ENCODE measurements at regions not wholly inside any gene's neighbourhood (a gene's known extent, or its start where the extent isn't known, plus 50 kb on each side); places are given as distances from the start of the nearest gene placed in this dataset.

DNA sequence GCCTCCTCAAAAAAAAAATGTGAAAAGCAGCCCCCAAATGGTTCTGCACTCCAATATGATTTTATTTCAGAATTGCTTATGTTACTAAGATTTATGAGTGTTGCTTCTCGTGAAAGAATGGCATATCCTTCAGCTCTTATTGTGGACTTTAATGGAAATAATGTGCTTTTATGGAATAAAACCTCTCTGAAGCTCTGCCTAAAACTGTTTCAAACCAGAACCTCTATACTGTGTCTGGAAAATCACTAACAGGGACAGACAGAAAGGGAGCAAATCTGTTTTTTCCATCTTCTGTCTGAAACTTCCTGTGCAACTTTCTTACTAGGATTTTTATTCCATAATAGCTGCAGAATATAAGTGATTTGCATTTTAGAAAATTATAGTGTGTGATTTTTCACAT lies 493.1 kb downstream of the ANKRD50 start:
- DNase-seq (ENCODE audit: low spot score) = no peak

GRCh38 chr4:124224256-124224655 lies 488.3 kb downstream of the ANKRD50 start:
- no peak for DNase-seq (ENCODE audit: low spot score)

GRCh38 chr4:124227981-124228380 lies 484.6 kb downstream of the ANKRD50 start:
- no peak for DNase-seq (ENCODE audit: low spot score)

DNA sequence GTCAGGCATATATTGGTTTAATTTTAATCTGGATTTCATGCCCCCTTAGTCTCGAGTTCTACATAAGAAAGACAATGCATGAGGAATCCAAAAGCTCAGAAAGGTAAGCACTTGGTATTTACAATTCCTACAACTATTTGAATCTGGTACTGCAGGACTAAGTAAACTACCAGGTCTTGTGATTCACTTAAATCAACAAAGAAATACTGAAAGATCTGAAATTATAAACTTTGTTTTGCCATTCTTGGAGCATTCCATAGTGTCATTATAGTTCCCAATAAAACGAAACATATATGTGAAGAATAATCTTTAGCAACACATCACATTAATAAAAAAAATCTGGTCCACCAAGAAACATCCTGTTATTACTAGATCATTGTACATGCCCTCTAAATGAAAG lies 482.3 kb downstream of the ANKRD50 start:
- no peak for DNase-seq (ENCODE audit: low spot score)

DNA sequence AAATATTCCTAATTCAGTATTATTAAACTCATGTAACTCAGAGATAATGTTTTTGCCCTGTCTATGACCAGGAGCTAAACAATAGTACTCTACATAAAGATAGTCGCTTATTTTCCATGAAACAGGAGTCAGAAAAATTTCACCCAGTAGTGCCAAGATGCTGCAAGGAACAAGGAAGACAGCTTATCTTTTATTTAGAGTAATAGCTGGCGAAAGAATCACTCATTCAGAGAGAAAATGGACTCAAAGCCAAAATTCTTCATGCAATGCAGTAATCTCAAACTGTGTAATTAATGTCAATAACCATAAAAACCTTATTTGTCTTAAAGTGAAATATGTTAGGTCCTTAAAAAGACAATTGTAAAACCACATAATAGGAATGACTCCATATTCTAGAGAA lies 477.8 kb downstream of the ANKRD50 start:
- no peak for DNase-seq (ENCODE audit: low spot score)

- DNase-seq (ENCODE audit: low spot score) = no peak
These were observed 468.7 kb downstream of the ANKRD50 start for GRCh38 chr4:124243671-124244366.

- DNase-seq (ENCODE audit: low spot score) = no peak
These were observed 459.5 kb downstream of the ANKRD50 start for GRCh38 chr4:124253080-124253479.

DNA sequence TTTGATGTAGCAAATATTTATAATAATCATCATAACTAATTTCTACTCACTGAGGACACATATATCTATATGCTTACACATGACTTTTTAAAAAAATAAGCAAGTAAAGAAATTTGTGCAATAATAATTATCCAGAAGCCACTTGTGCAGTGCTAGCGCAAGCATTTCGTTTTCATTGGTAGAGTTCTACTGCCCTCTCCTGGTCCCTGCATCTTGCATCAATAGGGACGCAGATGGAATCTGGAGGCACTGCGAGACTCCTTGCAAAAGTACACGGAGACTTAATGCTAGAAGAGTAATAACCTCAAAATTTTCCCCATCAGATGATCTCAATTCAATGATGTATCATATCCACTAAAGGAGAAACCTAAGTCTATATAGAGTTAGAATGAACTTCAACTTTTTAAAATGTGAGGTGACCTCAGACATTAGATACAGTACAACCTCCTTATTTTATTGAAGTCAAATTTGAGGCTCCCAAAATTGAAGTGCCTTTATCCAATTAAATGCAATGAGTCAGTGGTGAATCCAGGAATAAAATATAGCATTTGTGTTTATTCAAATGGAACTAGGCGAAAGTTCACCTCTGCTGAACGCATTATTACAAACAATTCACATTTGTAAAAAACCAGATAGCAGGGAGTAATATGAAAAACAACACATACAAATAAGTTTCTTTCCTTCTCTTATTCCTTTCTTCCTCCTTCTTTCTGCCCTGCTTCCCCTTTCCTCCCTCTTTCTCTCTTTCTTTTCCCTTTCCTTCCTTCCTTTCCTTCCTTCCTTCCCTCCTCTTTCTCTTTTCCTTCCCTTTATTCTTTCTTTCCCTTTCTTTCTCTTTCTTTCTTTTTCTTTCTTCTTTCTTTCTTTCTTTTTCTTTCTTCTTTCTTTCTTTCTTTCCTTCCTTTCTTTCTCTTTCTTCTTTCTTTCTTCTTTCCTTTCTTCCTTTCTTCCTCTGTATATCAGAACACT lies 450.0 kb downstream of the ANKRD50 start:
- peak; percentile 70 for DNase-seq (ENCODE audit: low spot score)

DNA sequence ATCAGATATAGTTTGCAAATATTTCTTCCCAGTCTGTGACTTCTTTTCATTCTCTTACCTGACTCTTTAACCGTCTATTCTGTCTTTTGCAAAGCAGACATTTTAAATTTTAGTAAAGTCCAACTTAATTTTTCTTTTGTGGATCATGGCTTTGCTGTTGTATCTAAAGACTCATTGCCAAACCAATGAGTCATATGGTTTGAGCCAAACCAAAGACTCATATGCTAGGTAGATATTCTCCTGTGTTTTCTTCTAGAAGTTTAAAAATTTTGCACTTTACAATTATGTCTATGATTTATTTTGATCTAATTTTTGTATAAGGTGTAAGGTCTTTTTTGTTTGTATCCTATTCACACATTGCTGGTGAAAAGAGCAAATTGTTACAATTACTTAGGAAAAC lies 446.8 kb downstream of the ANKRD50 start:
- no peak for DNase-seq (ENCODE audit: low spot score)

GRCh38 chr4:124266721-124267120 lies 445.8 kb downstream of the ANKRD50 start:
- DNase-seq (ENCODE audit: low spot score) = no peak

GRCh38 chr4:124276461-124276860 lies 436.1 kb downstream of the ANKRD50 start:
- DNase-seq (ENCODE audit: low spot score) = no peak

DNA sequence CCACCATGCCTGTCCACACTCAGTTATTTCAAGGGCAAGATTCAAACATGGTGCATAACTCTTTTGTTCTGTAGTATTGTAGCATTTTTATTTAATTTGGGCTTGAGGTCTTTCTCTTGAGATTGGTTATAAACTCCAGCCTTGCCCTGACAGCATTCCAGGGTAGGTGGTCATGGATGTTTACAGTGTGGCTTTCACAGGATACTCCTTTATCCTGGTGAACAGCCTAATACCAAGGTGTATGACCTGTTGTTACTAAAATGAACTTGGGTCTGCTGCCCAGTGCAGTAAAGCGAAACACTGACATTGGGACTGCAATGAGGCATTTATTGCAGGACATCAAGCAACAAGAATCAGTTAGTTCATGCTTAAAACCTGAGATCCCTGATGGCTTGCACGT lies 434.8 kb downstream of the ANKRD50 start:
- no peak for DNase-seq (ENCODE audit: low spot score)

- no peak for DNase-seq (ENCODE audit: low spot score)
These were observed 434.1 kb downstream of the ANKRD50 start for GRCh38 chr4:124278477-124278876.

- DNase-seq (ENCODE audit: low spot score) = no peak
These were observed 432.8 kb downstream of the ANKRD50 start for GRCh38 chr4:124279741-124280140.

GRCh38 chr4:124282301-124282898 lies 430.1 kb downstream of the ANKRD50 start:
- DNase-seq (ENCODE audit: low spot score) = no peak

DNA sequence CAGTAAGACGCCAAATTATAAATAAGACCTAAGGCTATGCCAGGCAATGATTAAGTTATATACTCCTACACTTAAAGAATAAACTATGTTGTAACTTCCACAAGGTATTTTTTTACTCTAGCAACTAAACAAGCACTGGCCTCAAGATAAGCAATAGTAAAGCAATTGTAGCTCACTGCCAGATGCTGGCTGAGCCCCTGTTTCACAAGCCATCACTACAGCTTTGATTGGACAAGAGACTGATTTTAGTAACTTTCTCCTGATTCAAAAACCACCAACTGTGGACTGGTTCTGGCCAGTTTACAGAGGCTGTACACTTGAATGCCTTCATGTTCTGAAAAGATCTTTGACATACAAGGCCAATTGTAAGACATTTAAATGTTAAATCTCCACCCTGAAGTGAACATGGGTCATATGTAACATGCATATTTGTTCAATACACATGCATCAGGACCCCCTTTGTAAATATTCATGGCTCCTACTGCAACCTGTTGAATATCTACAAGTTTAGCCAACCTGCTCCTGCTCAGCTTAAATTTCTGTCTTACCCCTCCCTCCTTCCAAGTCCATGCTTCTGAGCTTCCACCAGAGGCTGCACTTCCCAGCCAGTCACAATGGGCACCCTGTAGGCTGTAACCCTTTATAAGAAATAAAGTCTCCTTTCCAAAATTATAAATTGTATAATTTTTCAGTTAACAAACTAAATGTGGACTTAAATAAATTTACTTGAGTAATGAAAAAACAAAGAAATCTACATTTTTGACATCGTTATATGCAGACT lies 423.6 kb downstream of the ANKRD50 start:
- DNase-seq (ENCODE audit: low spot score) = no peak

GRCh38 chr4:124290678-124291077 lies 421.9 kb downstream of the ANKRD50 start:
- DNase-seq (ENCODE audit: low spot score) = no peak

DNA sequence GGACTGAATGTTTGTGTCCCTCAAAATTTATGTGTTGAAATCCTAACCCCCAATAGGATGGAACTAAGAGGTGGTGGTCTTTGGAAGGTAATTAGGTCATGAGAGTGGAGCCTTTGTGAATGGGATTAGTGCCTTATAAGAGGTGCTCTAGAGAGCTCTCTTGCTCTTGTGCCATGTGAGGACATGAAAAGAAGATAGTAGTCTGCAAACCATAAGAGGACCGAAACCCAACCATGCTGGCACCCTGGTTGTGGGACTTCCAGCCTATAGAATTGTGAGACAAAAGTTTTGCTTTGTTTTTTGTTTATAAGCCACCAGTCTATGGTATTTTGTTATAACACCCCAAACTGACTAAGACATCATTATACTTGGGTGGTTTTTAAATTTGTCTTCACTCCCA lies 417.1 kb downstream of the ANKRD50 start:
- DNase-seq (ENCODE audit: low spot score) = no peak

DNA sequence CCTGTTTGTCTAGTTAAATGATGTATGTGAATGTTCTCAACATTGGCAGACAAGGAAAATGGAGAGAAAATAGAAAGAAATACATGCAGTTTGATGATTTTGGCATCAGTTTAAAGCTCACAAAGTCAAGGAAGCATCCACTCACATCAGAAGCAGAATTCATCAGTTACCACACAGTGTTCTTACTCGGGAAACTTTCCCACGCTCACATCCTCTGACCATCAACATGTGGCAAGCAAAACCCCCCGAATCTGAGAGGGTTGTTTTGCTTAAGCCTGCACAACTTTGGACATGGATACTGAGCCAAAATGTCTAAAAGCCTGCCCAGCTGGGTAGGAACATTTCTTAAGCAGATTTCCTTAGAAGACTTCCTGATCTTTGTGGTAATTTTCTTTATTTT lies 407.6 kb downstream of the ANKRD50 start:
- DNase-seq (ENCODE audit: low spot score) = no peak

DNA sequence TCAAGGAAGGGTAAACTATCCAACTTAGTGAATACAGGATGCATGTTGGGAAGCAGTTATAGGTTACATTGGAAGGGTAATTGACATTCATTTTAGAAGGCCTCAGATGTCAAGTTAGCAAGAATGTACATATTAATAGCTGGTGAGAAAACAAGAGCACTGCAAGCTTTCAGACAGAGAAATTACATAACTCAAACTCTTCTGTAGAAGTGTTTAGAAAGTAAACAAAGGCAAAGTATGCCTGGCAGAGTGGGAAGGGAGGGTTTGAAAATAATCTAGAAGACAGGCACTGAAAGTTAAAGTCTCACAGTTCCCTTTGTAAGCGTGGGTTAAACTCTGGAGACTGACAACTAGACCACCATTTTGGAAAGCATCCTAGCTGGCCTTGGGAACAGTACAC lies 406.2 kb downstream of the ANKRD50 start:
- no peak for DNase-seq (ENCODE audit: low spot score)

DNA sequence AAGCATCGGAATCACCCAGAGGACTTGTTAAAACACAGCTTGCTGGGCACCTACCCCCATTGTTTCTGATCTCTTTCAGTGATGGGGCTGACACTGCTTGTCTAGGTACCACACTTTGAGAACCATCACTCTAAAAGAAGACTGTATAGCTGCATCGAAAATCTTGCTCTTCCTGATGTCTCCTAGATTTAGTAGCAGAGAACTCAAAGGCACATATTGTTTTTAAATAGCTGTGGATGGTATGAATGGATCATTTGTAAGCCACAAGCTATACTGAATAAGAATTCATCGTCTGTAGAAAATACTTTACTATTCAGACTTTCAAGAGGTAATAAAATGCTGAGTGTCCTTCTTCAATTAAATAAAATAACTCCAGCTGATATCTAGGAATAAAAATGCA lies 405.4 kb downstream of the ANKRD50 start:
- DNase-seq (ENCODE audit: low spot score) = no peak

DNA sequence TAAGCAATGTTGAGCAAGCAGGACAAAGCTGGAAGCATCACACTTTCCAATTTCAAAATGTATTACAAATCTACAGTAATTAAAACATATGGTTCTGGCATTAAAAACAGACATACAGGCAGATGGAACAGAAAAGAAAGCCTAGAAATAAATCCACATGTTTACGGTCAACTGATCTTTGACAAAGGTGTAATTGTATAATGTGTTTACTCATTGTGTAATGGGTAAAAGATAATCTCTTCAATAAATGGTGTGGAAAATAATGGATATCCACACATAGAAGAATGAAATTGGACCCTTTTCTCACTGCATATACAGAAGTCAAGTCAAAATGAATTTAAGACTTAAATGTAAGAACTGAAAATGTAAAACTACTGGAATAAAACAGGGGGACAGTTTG lies 394.2 kb downstream of the ANKRD50 start:
- no peak for DNase-seq (ENCODE audit: low spot score)

Data from AG08396 (cell line).